A673 (cell line): ENCODE measurements at regions not wholly inside any gene's neighbourhood (a gene's known extent, or its start where the extent isn't known, plus 50 kb on each side); places are given as distances from the start of the nearest gene placed in this dataset.

ENCODE experiments used
- BruUV-seq: library from RNA; stranded (reverse); fragments of 400-500 nt; replicated peaks from 2 replicates; lab custom pipeline; 2021; lab: Mats Ljungman, UMichigan
- CTCF ChIA-PET: fragments of 300-600 bp; sonication (Branson Sonifier 250); formaldehyde crosslinking; loops from one replicate; lab custom pipeline; 2022; ENCODE audit warnings: antibody characterized with exemption; lab: Charles Lee
- POLR2A ChIA-PET: fragments of 300-600 bp; sonication (Branson Sonifier 250); formaldehyde crosslinking; loops from one replicate; lab custom pipeline; 2022; ENCODE audit warnings: antibody characterized with exemption; ENCODE audit not compliant: low non-redundant PET; lab: Charles Lee
- DNase-seq: peaks from one replicate; pipeline ENCODE4 v3.0.0-alpha.2; 2015; ENCODE audit warnings: low spot score
- H3K27ac ChIP-seq: fragments of 200-600 bp; sonication (generic); 2 replicates; pipeline ENCODE4 v1.5.1; 2016; ENCODE audit warnings: mixed run types, low read depth, mild to moderate bottlenecking, mixed read lengths, antibody characterized with exemption, low read length; ENCODE audit not compliant: poor library complexity, severe bottlenecking
- H3K27me3 ChIP-seq: fragments of 200-600 bp; sonication (generic); replicated peaks from 2 replicates; pipeline ENCODE4 v1.6.1; 2017; ENCODE audit warnings: mixed run types, low read depth, mild to moderate bottlenecking, mixed read lengths, antibody characterized with exemption, low read length; ENCODE audit not compliant: insufficient read depth, poor library complexity
- H3K36me3 ChIP-seq: fragments of 200-600 bp; sonication (generic); 2 replicates; pipeline ENCODE4 v1.6.1; 2016; ENCODE audit warnings: mixed run types, mild to moderate bottlenecking, mixed read lengths, antibody characterized with exemption, low read length; ENCODE audit not compliant: insufficient read depth, poor library complexity, severe bottlenecking
- H3K4me1 ChIP-seq: fragments of 200-600 bp; sonication (generic); 2 replicates; pipeline ENCODE4 v1.6.1; 2017; ENCODE audit warnings: mixed run types, mild to moderate bottlenecking, mixed read lengths, antibody characterized with exemption, low read length; ENCODE audit not compliant: insufficient read depth, poor library complexity, severe bottlenecking
- H3K4me3 ChIP-seq: fragments of 200-600 bp; sonication (generic); 2 replicates; pipeline ENCODE4 v1.5.1; 2016; ENCODE audit warnings: low read depth, mixed run types, mild to moderate bottlenecking, mixed read lengths, low read length; ENCODE audit not compliant: poor library complexity, severe bottlenecking
- H3K9me3 ChIP-seq: fragments of 200-600 bp; sonication (generic); 2 replicates; pipeline ENCODE4 v1.6.1; 2016; ENCODE audit warnings: mixed run types, low read depth, mild to moderate bottlenecking, mixed read lengths, antibody characterized with exemption, low read length; ENCODE audit not compliant: poor library complexity, severe bottlenecking
- EZH2 ChIP-seq: fragments of 200-600 bp; sonication (generic); IDR thresholded peaks from 2 replicates; pipeline ENCODE4 v1.6.1; 2017; ENCODE audit warnings: borderline replicate concordance, low read depth, mild to moderate bottlenecking, mixed read lengths, antibody characterized with exemption, low read length; ENCODE audit not compliant: poor library complexity, severe bottlenecking
- intact Hi-C: fragments of 100-400 bp; cut with micrococcal nuclease; formaldehyde crosslinking; loops from one replicate; pipeline ENCODE4 v1.10.0; 2022; ENCODE audit not compliant: unreplicated experiment
- TF ChIP-seq, protein P1 (sequence below): fragments of 300-800, 200-600 bp; sonication (generic); conservative IDR thresholded peaks from 2 replicates; pipeline ENCODE4 v1.5.1; 2017; ENCODE audit warnings: low read depth, mild to moderate bottlenecking, antibody characterized with exemption, low read length, moderate library complexity, mixed read lengths

GRCh38 chr3:107263269-107264021 lies 113.8 kb upstream of the CCDC54 start:
- Histone ChIP-seq H3K9me3 (no peaks in the 10 kb centered on the region), H3K36me3 (no peaks in the 10 kb centered on the region), H3K4me1 (no peaks in the 10 kb centered on the region), H3K27ac (no peak overlapping the region), H3K4me3 (no peak overlapping the region), H3K27me3 (no peaks in the 10 kb centered on the region)
- CTCF ChIA-PET: no interaction called here
- POLR2A ChIA-PET: no interaction called here
- no peak for DNase-seq
- intact Hi-C loops: no loop called here
- TF ChIP-seq EZH2: no peak
- TF ChIP-seq, protein P1, sequence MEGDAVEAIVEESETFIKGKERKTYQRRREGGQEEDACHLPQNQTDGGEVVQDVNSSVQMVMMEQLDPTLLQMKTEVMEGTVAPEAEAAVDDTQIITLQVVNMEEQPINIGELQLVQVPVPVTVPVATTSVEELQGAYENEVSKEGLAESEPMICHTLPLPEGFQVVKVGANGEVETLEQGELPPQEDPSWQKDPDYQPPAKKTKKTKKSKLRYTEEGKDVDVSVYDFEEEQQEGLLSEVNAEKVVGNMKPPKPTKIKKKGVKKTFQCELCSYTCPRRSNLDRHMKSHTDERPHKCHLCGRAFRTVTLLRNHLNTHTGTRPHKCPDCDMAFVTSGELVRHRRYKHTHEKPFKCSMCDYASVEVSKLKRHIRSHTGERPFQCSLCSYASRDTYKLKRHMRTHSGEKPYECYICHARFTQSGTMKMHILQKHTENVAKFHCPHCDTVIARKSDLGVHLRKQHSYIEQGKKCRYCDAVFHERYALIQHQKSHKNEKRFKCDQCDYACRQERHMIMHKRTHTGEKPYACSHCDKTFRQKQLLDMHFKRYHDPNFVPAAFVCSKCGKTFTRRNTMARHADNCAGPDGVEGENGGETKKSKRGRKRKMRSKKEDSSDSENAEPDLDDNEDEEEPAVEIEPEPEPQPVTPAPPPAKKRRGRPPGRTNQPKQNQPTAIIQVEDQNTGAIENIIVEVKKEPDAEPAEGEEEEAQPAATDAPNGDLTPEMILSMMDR: no peak
- no TSS peak for BruUV-seq

GRCh38 chr3:107264888-107265287 lies 112.4 kb upstream of the CCDC54 start:
- Histone ChIP-seq H3K9me3 (no peaks in the 10 kb centered on the region), H3K36me3 (no peaks in the 10 kb centered on the region), H3K27ac (no peak overlapping the region), H3K4me1 (no peaks in the 10 kb centered on the region), H3K27me3 (no peaks in the 10 kb centered on the region), H3K4me3 (no peak overlapping the region)
- intact Hi-C loops: no loop called here
- POLR2A ChIA-PET: no interaction called here
- CTCF ChIA-PET: no interaction called here
- TF ChIP-seq, protein P1: no peak
- no peak for TF ChIP-seq EZH2
- no TSS peak for BruUV-seq
- no peak for DNase-seq

- no peaks in the 10 kb centered on the region for H3K4me1 ChIP-seq
- no peak overlapping the region for H3K27ac ChIP-seq
- no peaks in the 10 kb centered on the region for H3K27me3 ChIP-seq
- CTCF ChIA-PET: no interaction called here
- no peak for DNase-seq
- intact Hi-C loops: no loop called here
- no peaks in the 10 kb centered on the region for H3K9me3 ChIP-seq
- no peak for TF ChIP-seq EZH2
- TF ChIP-seq, protein P1: no peak
- POLR2A ChIA-PET: no interaction called here
- no TSS peak for BruUV-seq
- no peak overlapping the region for H3K4me3 ChIP-seq
- H3K36me3 ChIP-seq: no peaks in the 10 kb centered on the region
These were observed 111.7 kb upstream of the CCDC54 start for GRCh38 chr3:107265526-107265925.
